H9 (cell line): ENCODE measurements at regions not wholly inside any gene's neighbourhood (a gene's known extent, or its start where the extent isn't known, plus 50 kb on each side); places are given as distances from the start of the nearest gene placed in this dataset.

Source experiments
- DNase-seq: peaks from one replicate; pipeline ENCODE4 v3.0.0-alpha.2; 2017
- H2AFZ ChIP-seq: one replicate; pipeline ENCODE4 v1.6.1; 2013; ENCODE audit warnings: mild to moderate bottlenecking, low read length, control low read depth, moderate library complexity
- H2AK5ac ChIP-seq: 2 replicates; pipeline ENCODE4 v1.6.1; 2013; ENCODE audit warnings: low read length, control low read depth, mixed read lengths; ENCODE audit not compliant: insufficient read length
- H2BK120ac ChIP-seq: one replicate; pipeline ENCODE4 v1.6.1; 2013; ENCODE audit warnings: low read depth, mild to moderate bottlenecking, low read length, control low read depth, inconsistent platforms; ENCODE audit not compliant: poor library complexity, severe bottlenecking
- H2BK12ac ChIP-seq: 2 replicates; pipeline ENCODE4 v1.6.1; 2013; ENCODE audit warnings: low read length, control low read depth, mixed read lengths, low read depth; ENCODE audit not compliant: insufficient read length
- H2BK15ac ChIP-seq: 2 replicates; pipeline ENCODE4 v1.6.1; 2013; ENCODE audit warnings: low read depth, low read length, control low read depth
- H2BK20ac ChIP-seq: one replicate; pipeline ENCODE4 v1.6.1; 2013; ENCODE audit warnings: low read depth, mild to moderate bottlenecking, low read length, control low read depth, inconsistent platforms; ENCODE audit not compliant: poor library complexity, severe bottlenecking
- H2BK5ac ChIP-seq: 2 replicates; pipeline ENCODE4 v1.6.1; 2013; ENCODE audit warnings: low read length, control low read depth, mixed read lengths; ENCODE audit not compliant: insufficient read length
- H3K14ac ChIP-seq: 2 replicates; pipeline ENCODE4 v1.6.1; 2013; ENCODE audit warnings: low read length, control low read depth; ENCODE audit not compliant: insufficient read depth
- H3K18ac ChIP-seq: 2 replicates; pipeline ENCODE4 v1.6.1; 2013; ENCODE audit warnings: low read depth, mild to moderate bottlenecking, mixed read lengths, low read length, control low read depth; ENCODE audit not compliant: insufficient read length
- H3K23ac ChIP-seq: 2 replicates; pipeline ENCODE4 v1.6.1; 2013; ENCODE audit warnings: low read length, control low read depth, mixed read lengths, low read depth; ENCODE audit not compliant: insufficient read length
- H3K23me2 ChIP-seq: 2 replicates; pipeline ENCODE4 v1.6.1; 2013; ENCODE audit warnings: low read depth, mild to moderate bottlenecking, mixed read lengths, low read length, control low read depth; ENCODE audit not compliant: insufficient read length, poor library complexity, severe bottlenecking
- H3K27ac ChIP-seq: 2 replicates; pipeline ENCODE4 v1.5.1; 2013; ENCODE audit warnings: low read length, control low read depth, mixed read lengths, low read depth; ENCODE audit not compliant: insufficient read length
- H3K27me3 ChIP-seq: 2 replicates; pipeline ENCODE4 v1.6.1; 2013; ENCODE audit warnings: low read length, control low read depth, inconsistent platforms; ENCODE audit not compliant: insufficient read depth
- H3K4ac ChIP-seq: 2 replicates; pipeline ENCODE4 v1.6.1; 2013; ENCODE audit warnings: low read depth, mild to moderate bottlenecking, control low read depth, inconsistent platforms, low read length, moderate library complexity
- H3K4me1 ChIP-seq: 2 replicates; pipeline ENCODE4 v1.6.1; 2013; ENCODE audit warnings: low read length, control low read depth, inconsistent platforms; ENCODE audit not compliant: insufficient read depth
- H3K4me2 ChIP-seq: 2 replicates; pipeline ENCODE4 v1.6.1; 2013; ENCODE audit warnings: low read length, control low read depth, mixed read lengths; ENCODE audit not compliant: insufficient read length, insufficient read depth
- H3K56ac ChIP-seq: 2 replicates; pipeline ENCODE4 v1.6.1; 2013; ENCODE audit warnings: low read depth, mild to moderate bottlenecking, mixed read lengths, low read length, control low read depth; ENCODE audit not compliant: insufficient read length
- H3K79me1 ChIP-seq: 2 replicates; pipeline ENCODE4 v1.6.1; 2013; ENCODE audit warnings: low read depth, mild to moderate bottlenecking, moderate library complexity, low read length, control low read depth, inconsistent platforms; ENCODE audit not compliant: insufficient read depth, poor library complexity, severe bottlenecking
- H3K79me2 ChIP-seq: 2 replicates; pipeline ENCODE4 v1.6.1; 2013; ENCODE audit warnings: low read length, control low read depth, inconsistent platforms; ENCODE audit not compliant: insufficient read depth
- H3K9ac ChIP-seq: 2 replicates; pipeline ENCODE4 v1.6.1; 2013; ENCODE audit warnings: low read length, control low read depth, mixed read lengths; ENCODE audit not compliant: insufficient read length; ENCODE audit errors: extremely low read depth
- H3K9me3 ChIP-seq: one replicate; pipeline ENCODE4 v1.6.1; 2013; ENCODE audit warnings: low read depth, low read length, inconsistent platforms; ENCODE audit not compliant: control insufficient read depth
- H3T11ph ChIP-seq: one replicate; pipeline ENCODE4 v1.6.1; 2013; ENCODE audit warnings: mild to moderate bottlenecking, low read length, control low read depth, inconsistent platforms
- H4K20me1 ChIP-seq: one replicate; pipeline ENCODE4 v1.6.1; 2013; ENCODE audit not compliant: control insufficient read depth, insufficient read length, insufficient read depth
- H4K5ac ChIP-seq: 2 replicates; pipeline ENCODE4 v1.6.1; 2013; ENCODE audit warnings: low read depth, mild to moderate bottlenecking, mixed read lengths, low read length, control low read depth; ENCODE audit not compliant: insufficient read length
- H4K8ac ChIP-seq: replicated peaks from 2 replicates; pipeline ENCODE4 v1.6.1; 2013; ENCODE audit warnings: low read length, control low read depth, mixed read lengths, low read depth; ENCODE audit not compliant: insufficient read length
- H4K91ac ChIP-seq: 2 replicates; pipeline ENCODE4 v1.6.1; 2013; ENCODE audit warnings: low read depth, mild to moderate bottlenecking, moderate library complexity, mixed read lengths, low read length, control low read depth; ENCODE audit not compliant: insufficient read length
- H3K27ac Mint-ChIP-seq, 3 experiments: 2 replicates in 2 of 3; 3 replicates in 1 of 3; pipeline ENCODE4 v1.8.0; 2020 to 2021; ENCODE audit warnings: mixed read lengths in 3 of 3, mild to moderate bottlenecking in 1 of 3, moderate library complexity in 1 of 3
- H3K27me3 Mint-ChIP-seq: 2 replicates; pipeline ENCODE4 v1.8.0; 2021; ENCODE audit warnings: low read depth, mild to moderate bottlenecking, moderate library complexity, mixed read lengths
- H3K36me3 Mint-ChIP-seq, 3 experiments: 2 replicates in 2 of 3; 3 replicates in 1 of 3; pipeline ENCODE4 v1.8.0; 2020 to 2021; ENCODE audit warnings: low read depth in 3 of 3, mixed read lengths in 3 of 3; ENCODE audit not compliant: insufficient read depth in 1 of 3
- H3K4me1 Mint-ChIP-seq, 2 experiments: 2 replicates each; pipeline ENCODE4 v1.8.0; 2020; ENCODE audit warnings: mixed read lengths in 2 of 2
- H3K4me3 Mint-ChIP-seq, 2 experiments: 2 replicates in 1 of 2; 3 replicates in 1 of 2; pipeline ENCODE4 v1.8.0; 2020 to 2021; ENCODE audit warnings: mild to moderate bottlenecking in 2 of 2, mixed read lengths in 2 of 2, moderate library complexity in 1 of 2
- H3K9me3 Mint-ChIP-seq, 2 experiments: 2 replicates in 1 of 2; 3 replicates in 1 of 2; pipeline ENCODE4 v1.8.0; 2020; ENCODE audit warnings: mild to moderate bottlenecking in 2 of 2, mixed read lengths in 2 of 2, moderate library complexity in 1 of 2
- WGBS: extraction: QIAGEN DNeasy Blood & Tissue Kit; methylation state at CpG from one replicate; pipeline ENCODE4 v1.1.7; 2013; ENCODE audit warnings: missing lambda C conversion rate, low lambda C conversion rate, mixed read lengths; ENCODE audit not compliant: insufficient read length; ENCODE audit errors: extremely low coverage; 5-methylcytosine and 5-hydroxymethylcytosine counted together
- TF ChIP-seq, protein P1 (sequence below): fragments of 200-600 bp; sonication (generic); conservative IDR thresholded peaks from 3 replicates; pipeline ENCODE4 v1.8.0; 2021; ENCODE audit warnings: antibody characterized with exemption, mild to moderate bottlenecking

DNA sequence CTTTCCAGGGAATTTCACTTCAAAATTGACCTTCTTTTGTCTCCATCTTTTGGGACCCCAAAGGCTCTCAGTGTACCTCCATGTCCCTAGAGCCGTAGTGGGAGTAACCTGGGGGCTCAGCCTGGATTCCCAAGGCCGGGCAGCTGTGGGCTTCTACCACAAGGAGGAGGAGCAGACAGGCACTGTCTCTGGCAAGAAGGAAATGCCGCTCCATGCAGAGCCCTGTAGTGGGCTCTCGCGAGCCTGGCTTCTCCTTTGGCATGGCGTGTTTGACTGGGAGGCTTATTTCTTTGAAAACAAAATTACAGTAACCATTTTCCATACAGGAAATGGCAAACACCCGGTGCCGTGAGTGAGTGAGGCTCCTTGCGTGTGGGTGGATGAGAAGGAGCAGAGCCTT, 76.8 kb upstream of the FAM180A start:
- H2BK20ac ChIP-seq, result no peak overlapping the region
- no peak overlapping the region for H3T11ph ChIP-seq
- H2AK5ac ChIP-seq, result no peak overlapping the region
- no peak overlapping the region for H3K14ac ChIP-seq
- H4K5ac ChIP-seq, result no peak overlapping the region
- H2BK120ac ChIP-seq, result no peak overlapping the region
- no peaks in the 10 kb centered on the region for H3K79me2 ChIP-seq
- no peaks in the 10 kb centered on the region for H3K27me3 Mint-ChIP-seq
- H3K27me3 ChIP-seq, result no peaks in the 10 kb centered on the region
- no peak overlapping the region for H3K4ac ChIP-seq
- no peak overlapping the region for H3K4me3 Mint-ChIP-seq
- no peak overlapping the region for H3K9ac ChIP-seq
- H2BK12ac ChIP-seq, result no peak overlapping the region
- no peaks in the 10 kb centered on the region for H3K79me1 ChIP-seq
- WGBS, result no CpG with 5 or more reads among the region's 9 CpGs
- DNase-seq, result peak; percentile 55
- H2BK5ac ChIP-seq, result no peak overlapping the region
- no peaks in the 10 kb centered on the region for H3K4me1 ChIP-seq
- H4K20me1 ChIP-seq, result no peaks in the 10 kb centered on the region
- H3K23ac ChIP-seq, result no peak overlapping the region
- H3K27ac ChIP-seq, result no peak overlapping the region
- H4K91ac ChIP-seq, result no peak overlapping the region
- H3K36me3 Mint-ChIP-seq, result no peaks in the 10 kb centered on the region
- H3K4me1 Mint-ChIP-seq, result peaks cover 4 to 7% of the 10 kb centered on the region in 2 experiments; a peak in 3 of 4 replicates
- TF ChIP-seq, protein P1, sequence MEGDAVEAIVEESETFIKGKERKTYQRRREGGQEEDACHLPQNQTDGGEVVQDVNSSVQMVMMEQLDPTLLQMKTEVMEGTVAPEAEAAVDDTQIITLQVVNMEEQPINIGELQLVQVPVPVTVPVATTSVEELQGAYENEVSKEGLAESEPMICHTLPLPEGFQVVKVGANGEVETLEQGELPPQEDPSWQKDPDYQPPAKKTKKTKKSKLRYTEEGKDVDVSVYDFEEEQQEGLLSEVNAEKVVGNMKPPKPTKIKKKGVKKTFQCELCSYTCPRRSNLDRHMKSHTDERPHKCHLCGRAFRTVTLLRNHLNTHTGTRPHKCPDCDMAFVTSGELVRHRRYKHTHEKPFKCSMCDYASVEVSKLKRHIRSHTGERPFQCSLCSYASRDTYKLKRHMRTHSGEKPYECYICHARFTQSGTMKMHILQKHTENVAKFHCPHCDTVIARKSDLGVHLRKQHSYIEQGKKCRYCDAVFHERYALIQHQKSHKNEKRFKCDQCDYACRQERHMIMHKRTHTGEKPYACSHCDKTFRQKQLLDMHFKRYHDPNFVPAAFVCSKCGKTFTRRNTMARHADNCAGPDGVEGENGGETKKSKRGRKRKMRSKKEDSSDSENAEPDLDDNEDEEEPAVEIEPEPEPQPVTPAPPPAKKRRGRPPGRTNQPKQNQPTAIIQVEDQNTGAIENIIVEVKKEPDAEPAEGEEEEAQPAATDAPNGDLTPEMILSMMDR, result peak; percentile 47; the same call in 2 of the 3 replicates
- H2AFZ ChIP-seq, result no peak overlapping the region
- no peak overlapping the region for H3K4me2 ChIP-seq
- no peaks in the 10 kb centered on the region for H3K23me2 ChIP-seq
- no peak overlapping the region for H3K27ac Mint-ChIP-seq
- H3K18ac ChIP-seq, result no peak overlapping the region
- no peaks in the 10 kb centered on the region for H3K9me3 ChIP-seq
- no peaks in the 10 kb centered on the region for H3K9me3 Mint-ChIP-seq
- no peak overlapping the region for H4K8ac ChIP-seq
- H2BK15ac ChIP-seq, result no peak overlapping the region
- H3K56ac ChIP-seq, result no peak overlapping the region
